Testis (tissue), 2 donors: ENCODE measurements at regions not wholly inside any gene's neighbourhood (a gene's known extent, or its start where the extent isn't known, plus 50 kb on each side); places are given as distances from the start of the nearest gene placed in this dataset.

Source experiments
- CTCF ChIP-seq, 3 experiments: fragments of 450-650 bp in 2 of 3; fragments of 200-600 bp in 1 of 3; sonication (generic) in 1 of 3; IDR thresholded peaks; one replicate each; pipeline ENCODE4 v1.5.1; 2016 to 2019; ENCODE audit warnings: antibody characterized with exemption in 3 of 3, mild to moderate bottlenecking in 2 of 3, moderate library complexity in 1 of 3
- POLR2A ChIP-seq: fragments of 450-650 bp; IDR thresholded peaks from one replicate; pipeline ENCODE4 v1.6.1; 2017; ENCODE audit warnings: antibody characterized with exemption, mild to moderate bottlenecking, moderate library complexity

- TF ChIP-seq CTCF (IDR thresholded peaks at IDR 0.05) (no peak), POLR2A (no peak)
These were observed 197.1 kb downstream of the BTG1 start for GRCh38 chr12:91948504-91948903.
